Right lobe of liver (tissue), 4 donors: ENCODE measurements at regions not wholly inside any gene's neighbourhood (a gene's known extent, or its start where the extent isn't known, plus 50 kb on each side); places are given as distances from the start of the nearest gene placed in this dataset.

Experiments
- CTCF ChIP-seq, 4 donors: fragments of 200-600 bp in 3 of 4; fragments of 450-650 bp in 1 of 4; IDR thresholded peaks; one replicate each; pipeline versions ENCODE4 v1.5.1 to v1.8.0; 2016 to 2022; ENCODE audit warnings: antibody characterized with exemption in 4 of 4, mild to moderate bottlenecking in 2 of 4
- POLR2A ChIP-seq: fragments of 450-650 bp; IDR thresholded peaks from one replicate; pipeline ENCODE4 v1.6.1; 2017; ENCODE audit warnings: antibody characterized with exemption, mild to moderate bottlenecking
- donor health status: DM: no; HTN: no; CAD: no.
- donor health status: DM: no; HTN: no; CAD: no.
- donor health status: DM: no; HTN: yes; CAD: no.

DNA sequence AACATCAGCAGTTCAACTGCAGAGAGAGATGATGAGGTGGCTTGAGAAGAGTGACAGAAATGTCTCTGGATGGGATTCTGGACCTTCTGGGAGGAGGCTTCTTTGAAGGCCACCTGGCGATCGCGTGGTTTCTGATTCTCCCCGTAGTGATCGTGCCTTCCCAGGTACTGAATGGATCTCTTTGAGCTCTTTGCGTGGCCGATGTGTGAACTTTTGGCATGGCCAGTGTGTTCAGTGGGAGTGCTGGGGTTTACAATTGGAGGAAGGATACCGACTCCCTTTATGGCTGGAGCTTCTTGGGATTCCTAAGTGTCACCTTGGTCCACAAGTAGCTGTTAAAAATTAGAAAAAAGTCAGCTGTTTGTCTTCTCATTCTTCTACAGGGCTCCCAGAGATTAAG lies 374.7 kb downstream of the C12orf75 start:
- TF ChIP-seq CTCF (IDR thresholded peaks at IDR 0.05) (no peak), POLR2A (no peak)
